K562 (cell line): ENCODE measurements at regions not wholly inside any gene's neighbourhood (a gene's known extent, or its start where the extent isn't known, plus 50 kb on each side); places are given as distances from the start of the nearest gene placed in this dataset.

Experiments
- ETV5 ChIP-seq: sonication (generic); formaldehyde crosslinking; IDR thresholded peaks from 2 replicates; pipeline ENCODE4 v1.4.0; 2020; ENCODE audit warnings: low read depth, mild to moderate bottlenecking, missing genetic modification reagents
- EZH2 ChIP-seq: IDR thresholded peaks from 2 replicates; pipeline ENCODE4 v1.6.1; 2012; ENCODE audit warnings: low read depth, mild to moderate bottlenecking, inconsistent platforms, low read length, borderline replicate concordance
- FOXJ3 ChIP-seq: sonication (generic); formaldehyde crosslinking; IDR thresholded peaks from 2 replicates; pipeline ENCODE4 v1.4.0; 2020; ENCODE audit warnings: mild to moderate bottlenecking, missing genetic modification reagents
- JUNB ChIP-seq: fragments of 450-650 bp; formaldehyde crosslinking; conservative IDR thresholded peaks from 2 replicates; pipeline ENCODE4 v1.4.0; 2020; ENCODE audit warnings: mild to moderate bottlenecking
- KLF10 ChIP-seq: fragments of 250-450 bp; sonication (Bioruptor Pico); IDR thresholded peaks from 2 replicates; pipeline ENCODE4 v1.6.1; 2021; ENCODE audit warnings: matching md5 sums
- MXI1 ChIP-seq: IDR thresholded peaks from 2 replicates; pipeline ENCODE4 v1.6.1; 2011; ENCODE audit warnings: low read depth, mild to moderate bottlenecking, improper control_type of control experiment, low read length
- POLR2AphosphoS5 ChIP-seq: IDR thresholded peaks from 2 replicates; pipeline ENCODE4 v1.6.1; 2011; ENCODE audit warnings: mild to moderate bottlenecking, low read depth, low read length, moderate library complexity; ENCODE audit not compliant: control insufficient read depth, insufficient read depth
- SIN3A ChIP-seq, 2 experiments: fragments of 150-350 bp in 1 of 2; IDR thresholded peaks; 2 replicates each; pipeline ENCODE4 v1.6.1; 2011 to 2016; ENCODE audit warnings: borderline replicate concordance in 2 of 2, low read depth in 2 of 2, low read length in 2 of 2, mild to moderate bottlenecking in 2 of 2, moderate library complexity in 2 of 2; ENCODE audit not compliant: control insufficient read depth in 1 of 2
- SIRT6 ChIP-seq: IDR thresholded peaks from one replicate; pipeline ENCODE4 v1.6.1; 2012; ENCODE audit warnings: low read depth, mild to moderate bottlenecking, control low read depth, inconsistent platforms, low read length, moderate library complexity
- TCF3 ChIP-seq: sonication (generic); formaldehyde crosslinking; IDR thresholded peaks from 2 replicates; pipeline ENCODE4 v1.4.0; 2020; ENCODE audit warnings: mild to moderate bottlenecking, missing genetic modification reagents
- ZBTB7A ChIP-seq: IDR thresholded peaks from 2 replicates; pipeline ENCODE4 v1.6.1; 2011; ENCODE audit warnings: low read depth, mild to moderate bottlenecking, low read length, moderate library complexity, borderline replicate concordance; ENCODE audit not compliant: control insufficient read depth
- TF ChIP-seq, protein P1 (sequence below): fragments of 150-350 bp; conservative IDR thresholded peaks from 2 replicates; pipeline ENCODE4 v1.6.1; 2014; ENCODE audit warnings: low read length

DNA sequence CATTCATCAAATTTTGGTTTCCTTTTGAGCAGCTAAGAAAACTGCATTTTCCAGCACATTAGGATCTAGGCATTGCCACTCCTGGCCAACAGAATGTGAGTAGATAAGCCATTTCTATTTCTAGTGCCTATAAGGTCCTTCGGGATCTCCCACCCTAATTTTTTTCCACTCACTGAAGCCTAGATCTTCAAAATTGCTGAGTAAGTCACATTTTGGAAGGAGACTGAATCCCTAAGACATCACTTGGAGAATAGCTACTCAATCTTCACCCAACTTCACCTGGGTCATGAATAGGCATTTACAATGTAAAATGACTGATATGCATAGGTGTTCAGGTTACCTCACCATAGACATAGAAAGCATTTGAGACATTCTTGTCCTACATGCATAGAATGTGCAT is 548.1 kb upstream of the GYPC start:
- TF ChIP-seq, protein P1, sequence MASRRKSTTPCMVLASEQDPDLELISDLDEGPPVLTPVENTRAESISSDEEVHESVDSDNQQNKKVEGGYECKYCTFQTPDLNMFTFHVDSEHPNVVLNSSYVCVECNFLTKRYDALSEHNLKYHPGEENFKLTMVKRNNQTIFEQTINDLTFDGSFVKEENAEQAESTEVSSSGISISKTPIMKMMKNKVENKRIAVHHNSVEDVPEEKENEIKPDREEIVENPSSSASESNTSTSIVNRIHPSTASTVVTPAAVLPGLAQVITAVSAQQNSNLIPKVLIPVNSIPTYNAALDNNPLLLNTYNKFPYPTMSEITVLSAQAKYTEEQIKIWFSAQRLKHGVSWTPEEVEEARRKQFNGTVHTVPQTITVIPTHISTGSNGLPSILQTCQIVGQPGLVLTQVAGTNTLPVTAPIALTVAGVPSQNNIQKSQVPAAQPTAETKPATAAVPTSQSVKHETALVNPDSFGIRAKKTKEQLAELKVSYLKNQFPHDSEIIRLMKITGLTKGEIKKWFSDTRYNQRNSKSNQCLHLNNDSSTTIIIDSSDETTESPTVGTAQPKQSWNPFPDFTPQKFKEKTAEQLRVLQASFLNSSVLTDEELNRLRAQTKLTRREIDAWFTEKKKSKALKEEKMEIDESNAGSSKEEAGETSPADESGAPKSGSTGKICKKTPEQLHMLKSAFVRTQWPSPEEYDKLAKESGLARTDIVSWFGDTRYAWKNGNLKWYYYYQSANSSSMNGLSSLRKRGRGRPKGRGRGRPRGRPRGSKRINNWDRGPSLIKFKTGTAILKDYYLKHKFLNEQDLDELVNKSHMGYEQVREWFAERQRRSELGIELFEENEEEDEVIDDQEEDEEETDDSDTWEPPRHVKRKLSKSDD: no peak
- TF ChIP-seq SIRT6 (no peak), JUNB (CRISPR knock-in tag) (no peak), ETV5 (CRISPR knock-in tag) (no peak), SIN3A (IDR thresholded peaks at IDR 0.05; ENCODE audit: borderline replicate concordance in 2 of 2, control insufficient read depth in 1 of 2, low read depth in 2 of 2, low read length in 2 of 2) (no peak), POLR2AphosphoS5 (no peak), FOXJ3 (CRISPR knock-in tag) (no peak), TCF3 (CRISPR knock-in tag) (no peak), EZH2 (no peak), ZBTB7A (no peak), KLF10 (no peak), MXI1 (no peak)
